BE2C (cell line): ENCODE measurements at regions not wholly inside any gene's neighbourhood (a gene's known extent, or its start where the extent isn't known, plus 50 kb on each side); places are given as distances from the start of the nearest gene placed in this dataset.
"Not testable (repeated sequence)": the region's sequence is repeated elsewhere in the genome, so short reads cannot be mapped to it uniquely, and the experiment has no call there.

Experiments used
- DNase-seq: peaks from one replicate; pipeline ENCODE4 v3.0.0-alpha.2; 2020
- H3K27me3 ChIP-seq: fragments of 250-450 bp; sonication (Bioruptor Pico); 2 replicates; pipeline ENCODE4 v1.5.1; 2020; ENCODE audit warnings: mild to moderate bottlenecking
- H3K36me3 ChIP-seq: fragments of 250-450 bp; sonication (Bioruptor Pico); 2 replicates; pipeline ENCODE4 v1.5.1; 2020; ENCODE audit warnings: mild to moderate bottlenecking
- H3K4me1 ChIP-seq: fragments of 250-450 bp; sonication (Bioruptor Pico); 2 replicates; pipeline ENCODE4 v1.5.1; 2020
- H3K4me3 ChIP-seq: 2 replicates; pipeline ENCODE4 v1.5.1; 2011; ENCODE audit warnings: low read depth, low read length
- H3K9me3 ChIP-seq: fragments of 250-450 bp; sonication (Bioruptor Pico); 2 replicates; pipeline ENCODE4 v1.5.1; 2020
- TF ChIP-seq, protein P1 (sequence below): IDR thresholded peaks from 2 replicates; pipeline ENCODE4 v1.5.1; 2012; ENCODE audit warnings: mild to moderate bottlenecking, low read depth, low read length

DNA sequence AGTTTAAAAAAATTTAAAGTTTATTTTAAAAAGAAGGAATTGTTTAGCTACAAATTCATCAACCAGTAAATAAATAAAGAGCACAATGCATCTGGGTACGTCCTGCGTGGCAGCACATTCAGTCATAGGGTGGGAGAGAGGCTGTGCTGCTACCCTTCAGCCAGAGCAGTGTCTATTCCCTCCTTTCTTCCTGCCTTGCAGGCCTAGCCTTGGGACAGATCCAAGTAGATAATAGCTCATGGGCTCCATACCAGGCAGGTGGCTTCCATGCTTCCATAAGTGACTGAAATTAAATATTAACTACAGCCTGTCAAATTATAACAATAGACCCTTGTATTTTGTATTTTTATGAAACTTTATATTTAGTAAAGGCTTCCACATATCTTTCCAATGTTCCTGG, 408.3 kb upstream of the RGMB start:
- no peaks in the 10 kb centered on the region; the same call in 1 of the 2 replicates for H3K9me3 ChIP-seq
- TF ChIP-seq, protein P1, sequence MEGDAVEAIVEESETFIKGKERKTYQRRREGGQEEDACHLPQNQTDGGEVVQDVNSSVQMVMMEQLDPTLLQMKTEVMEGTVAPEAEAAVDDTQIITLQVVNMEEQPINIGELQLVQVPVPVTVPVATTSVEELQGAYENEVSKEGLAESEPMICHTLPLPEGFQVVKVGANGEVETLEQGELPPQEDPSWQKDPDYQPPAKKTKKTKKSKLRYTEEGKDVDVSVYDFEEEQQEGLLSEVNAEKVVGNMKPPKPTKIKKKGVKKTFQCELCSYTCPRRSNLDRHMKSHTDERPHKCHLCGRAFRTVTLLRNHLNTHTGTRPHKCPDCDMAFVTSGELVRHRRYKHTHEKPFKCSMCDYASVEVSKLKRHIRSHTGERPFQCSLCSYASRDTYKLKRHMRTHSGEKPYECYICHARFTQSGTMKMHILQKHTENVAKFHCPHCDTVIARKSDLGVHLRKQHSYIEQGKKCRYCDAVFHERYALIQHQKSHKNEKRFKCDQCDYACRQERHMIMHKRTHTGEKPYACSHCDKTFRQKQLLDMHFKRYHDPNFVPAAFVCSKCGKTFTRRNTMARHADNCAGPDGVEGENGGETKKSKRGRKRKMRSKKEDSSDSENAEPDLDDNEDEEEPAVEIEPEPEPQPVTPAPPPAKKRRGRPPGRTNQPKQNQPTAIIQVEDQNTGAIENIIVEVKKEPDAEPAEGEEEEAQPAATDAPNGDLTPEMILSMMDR = no peak
- no peak for DNase-seq
- H3K27me3 ChIP-seq = no peaks in the 10 kb centered on the region
- H3K4me3 ChIP-seq = no peak overlapping the region
- no peaks in the 10 kb centered on the region for H3K36me3 ChIP-seq
- no peaks in the 10 kb centered on the region for H3K4me1 ChIP-seq

DNA sequence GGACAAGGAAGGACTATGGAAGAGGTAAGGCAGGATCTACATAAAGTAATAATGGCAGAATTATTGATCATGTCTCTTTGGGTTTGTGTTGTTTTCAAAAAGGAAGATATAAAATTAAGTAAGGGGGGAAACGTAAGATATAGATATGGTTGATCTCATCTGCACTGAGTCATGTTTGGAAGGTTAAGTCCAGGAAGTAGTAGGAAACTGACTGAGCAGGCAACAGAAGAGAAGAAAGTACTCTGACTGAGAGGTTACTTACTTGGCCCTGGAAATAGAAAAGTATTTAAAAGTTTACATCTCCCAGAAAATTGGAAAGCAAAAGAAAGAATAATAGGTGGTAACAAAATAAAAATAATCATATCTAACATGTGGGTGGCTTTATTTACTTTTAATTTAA, 405.3 kb upstream of the RGMB start:
- no peak overlapping the region for H3K4me3 ChIP-seq
- no peak for DNase-seq
- no peaks in the 10 kb centered on the region for H3K4me1 ChIP-seq
- H3K27me3 ChIP-seq = no peaks in the 10 kb centered on the region
- H3K36me3 ChIP-seq = no peaks in the 10 kb centered on the region
- H3K9me3 ChIP-seq = no peaks in the 10 kb centered on the region; the same call in 1 of the 2 replicates
- TF ChIP-seq, protein P1 = no peak

DNA sequence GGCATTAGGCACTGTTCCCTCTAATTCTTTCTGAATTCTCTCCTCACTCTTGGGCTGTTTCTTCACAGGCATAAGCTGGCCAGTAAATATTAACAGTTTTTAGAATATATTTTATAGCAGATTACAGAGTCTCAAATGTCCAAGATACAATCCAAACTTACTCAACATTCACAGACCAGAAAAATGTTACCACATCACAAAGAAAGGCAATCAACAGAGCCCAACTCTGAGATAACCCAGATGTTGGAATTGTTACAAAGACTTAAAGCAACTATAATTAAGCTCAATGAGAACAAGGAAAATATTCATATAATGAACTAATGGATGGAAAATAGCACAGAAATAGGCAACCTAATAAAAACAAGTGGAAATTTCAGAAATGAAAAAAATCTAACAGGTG, 401.1 kb upstream of the RGMB start:
- Histone ChIP-seq H3K4me3 (no peak overlapping the region), H3K4me1 (no peaks in the 10 kb centered on the region), H3K27me3 (no peaks in the 10 kb centered on the region), H3K36me3 (no peaks in the 10 kb centered on the region), H3K9me3 (no peaks in the 10 kb centered on the region)
- TF ChIP-seq, protein P1 = no peak
- no peak for DNase-seq

DNA sequence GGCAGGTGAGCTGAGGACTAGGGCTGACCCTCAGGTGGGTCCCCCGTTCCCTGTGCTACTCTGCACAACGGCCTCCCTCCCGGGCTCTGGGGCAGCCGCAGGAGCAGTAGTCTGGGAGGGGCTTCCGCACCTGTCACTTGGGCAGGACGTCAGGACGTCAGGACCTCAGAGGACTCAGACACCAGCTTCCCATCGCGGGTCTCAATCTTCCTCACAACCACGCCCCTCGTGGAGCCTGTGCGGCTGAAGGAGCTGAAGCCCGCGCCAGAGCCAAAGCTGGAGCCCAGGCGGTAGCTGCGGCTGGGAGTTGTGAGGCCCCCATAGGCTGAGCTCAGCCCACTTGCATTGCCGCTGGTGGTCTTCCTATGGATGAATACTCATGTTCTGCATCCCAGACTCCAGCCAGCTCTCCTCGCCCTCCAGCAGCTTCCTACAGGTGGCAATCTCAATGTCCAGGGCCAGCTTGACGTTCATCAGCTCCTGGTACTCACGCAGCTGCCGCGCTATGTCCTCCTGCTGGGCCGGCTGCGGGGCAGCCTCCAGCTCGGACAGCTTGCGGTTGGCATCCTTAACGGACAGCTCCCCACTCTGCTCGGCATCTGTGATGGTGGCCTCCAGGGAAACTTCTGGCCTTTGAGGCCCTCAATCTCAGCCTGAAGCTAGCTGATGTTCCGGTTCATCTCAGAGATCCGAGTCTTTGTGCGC, 381.4 kb upstream of the RGMB start:
- Histone ChIP-seq H3K36me3 (no peaks in the 10 kb centered on the region), H3K4me1 (no peaks in the 10 kb centered on the region), H3K9me3 (no peaks in the 10 kb centered on the region), H3K27me3 (no peaks in the 10 kb centered on the region), H3K4me3 (no peak overlapping the region)
- DNase-seq = no peak
- TF ChIP-seq, protein P1 = no peak

DNA sequence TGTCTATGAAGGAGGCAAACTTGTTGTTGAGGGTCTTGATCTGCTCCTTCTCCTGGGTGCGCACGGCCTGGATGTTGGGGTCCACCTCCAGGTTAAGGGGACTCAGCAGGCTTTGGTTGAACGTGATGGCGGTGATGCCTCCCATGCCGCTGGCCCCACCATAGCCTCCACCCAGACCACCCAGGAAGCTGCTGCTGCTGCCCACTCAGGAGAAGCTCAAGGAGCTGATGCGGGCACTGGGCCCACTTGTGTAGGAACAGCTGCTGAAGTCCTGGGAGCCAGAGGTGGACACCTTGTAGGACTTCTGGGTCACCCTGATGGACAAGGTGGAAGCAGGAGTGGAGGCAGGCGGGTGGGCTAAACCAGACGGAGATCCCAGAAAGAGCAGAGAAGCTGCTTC, 380.3 kb upstream of the RGMB start:
- not testable (repeated sequence) for H3K27me3 ChIP-seq, H3K4me3 ChIP-seq, H3K36me3 ChIP-seq, H3K9me3 ChIP-seq, H3K4me1 ChIP-seq, DNase-seq

DNA sequence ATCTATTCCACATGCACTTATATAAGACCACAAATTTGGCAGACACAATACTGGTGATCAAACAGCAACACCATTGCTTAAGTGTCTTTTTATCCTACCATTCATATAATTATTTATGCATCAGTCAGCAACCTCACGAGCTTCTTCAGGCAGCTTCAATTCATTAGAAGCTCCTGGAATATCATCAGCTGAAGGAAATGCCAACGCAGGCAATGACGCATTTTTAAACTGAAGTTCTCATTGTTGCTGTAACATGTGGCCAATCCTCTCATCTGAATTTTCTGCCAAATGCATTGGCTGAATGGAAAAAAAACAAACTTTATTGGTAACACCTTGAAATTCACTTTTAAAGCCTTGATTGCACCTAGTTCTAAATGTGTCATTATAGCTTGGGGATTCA, 376.4 kb upstream of the RGMB start:
- H3K4me3 ChIP-seq = no peak overlapping the region
- H3K4me1 ChIP-seq = no peaks in the 10 kb centered on the region
- no peaks in the 10 kb centered on the region for H3K36me3 ChIP-seq
- DNase-seq = no peak
- TF ChIP-seq, protein P1 = no peak
- H3K27me3 ChIP-seq = no peaks in the 10 kb centered on the region
- H3K9me3 ChIP-seq = no peaks in the 10 kb centered on the region
